ENCODE measurements at regions not wholly inside any gene's neighbourhood (a gene's known extent, or its start where the extent isn't known, plus 50 kb on each side); places are given as distances from the start of the nearest gene placed in this dataset.

DNA sequence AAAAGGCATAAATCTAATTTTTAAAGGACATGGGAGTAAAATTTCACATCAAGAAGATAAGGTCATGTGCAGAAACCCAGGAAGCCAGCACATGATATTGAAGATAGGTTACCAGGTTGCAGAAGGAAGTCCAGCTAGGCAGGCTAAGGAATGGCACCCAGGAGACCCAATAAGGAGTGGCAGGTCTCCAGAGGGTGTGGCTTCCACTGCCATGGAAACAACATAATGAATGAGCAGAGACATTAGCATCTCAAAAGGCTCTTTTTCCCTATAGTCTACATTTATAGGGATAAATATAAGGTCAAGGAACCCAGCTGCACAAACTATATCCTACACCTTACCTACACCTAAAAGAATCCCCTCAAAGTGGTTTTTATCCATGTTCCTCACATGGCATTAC lies 275.9 kb downstream of the RPS29 start:
- TF ChIP-seq, protein P1, sequence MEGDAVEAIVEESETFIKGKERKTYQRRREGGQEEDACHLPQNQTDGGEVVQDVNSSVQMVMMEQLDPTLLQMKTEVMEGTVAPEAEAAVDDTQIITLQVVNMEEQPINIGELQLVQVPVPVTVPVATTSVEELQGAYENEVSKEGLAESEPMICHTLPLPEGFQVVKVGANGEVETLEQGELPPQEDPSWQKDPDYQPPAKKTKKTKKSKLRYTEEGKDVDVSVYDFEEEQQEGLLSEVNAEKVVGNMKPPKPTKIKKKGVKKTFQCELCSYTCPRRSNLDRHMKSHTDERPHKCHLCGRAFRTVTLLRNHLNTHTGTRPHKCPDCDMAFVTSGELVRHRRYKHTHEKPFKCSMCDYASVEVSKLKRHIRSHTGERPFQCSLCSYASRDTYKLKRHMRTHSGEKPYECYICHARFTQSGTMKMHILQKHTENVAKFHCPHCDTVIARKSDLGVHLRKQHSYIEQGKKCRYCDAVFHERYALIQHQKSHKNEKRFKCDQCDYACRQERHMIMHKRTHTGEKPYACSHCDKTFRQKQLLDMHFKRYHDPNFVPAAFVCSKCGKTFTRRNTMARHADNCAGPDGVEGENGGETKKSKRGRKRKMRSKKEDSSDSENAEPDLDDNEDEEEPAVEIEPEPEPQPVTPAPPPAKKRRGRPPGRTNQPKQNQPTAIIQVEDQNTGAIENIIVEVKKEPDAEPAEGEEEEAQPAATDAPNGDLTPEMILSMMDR (IDR thresholded peaks at IDR 0.05; ENCODE audit: low read depth, low read length), result no peak
- ChIA-PET CTCF (no interaction called here), POLR2A (no interaction called here)
- Histone ChIP-seq H3K27ac (ENCODE audit: low read depth, low read length) (no peak overlapping the region), H3K9me3 (ENCODE audit: control insufficient read depth, insufficient read depth, low read length) (no peaks in the 10 kb centered on the region), H3K27me3 (ENCODE audit: control insufficient read depth, insufficient read depth, low read length) (no peaks in the 10 kb centered on the region), H3K4me3 (ENCODE audit: low read depth, low read length) (no peak overlapping the region)
- DNase-seq (ENCODE audit: low read depth, low spot score), result no peak

DNA sequence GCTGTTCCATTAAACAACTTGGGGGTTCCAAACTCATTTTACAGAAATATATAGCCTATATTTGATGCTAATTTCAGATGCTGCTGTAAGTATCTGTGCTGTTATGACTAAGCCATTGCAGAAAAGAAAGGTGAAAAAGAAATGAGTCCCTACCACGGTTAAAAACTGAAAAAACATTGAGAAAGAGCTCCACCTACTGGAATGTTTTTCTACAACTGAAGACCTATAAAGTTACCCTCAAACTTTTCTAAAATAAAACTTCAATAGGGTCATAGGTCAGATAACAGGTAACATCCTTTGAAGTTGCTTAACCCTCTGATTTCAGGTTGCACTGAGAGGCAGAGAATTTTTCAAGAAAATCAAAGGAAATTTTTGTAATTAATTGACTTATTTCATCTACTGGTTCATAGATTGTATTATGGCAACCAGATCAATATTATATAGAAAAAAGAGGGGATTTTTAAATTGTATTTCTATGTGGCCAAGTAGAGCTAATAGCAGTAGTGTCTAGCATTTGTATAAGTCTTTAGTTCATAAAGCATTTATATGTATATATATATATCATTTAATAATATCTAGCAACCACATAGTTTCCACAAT lies 279.9 kb downstream of the RPS29 start:
- no peaks in the 10 kb centered on the region for H3K27me3 ChIP-seq (ENCODE audit: control insufficient read depth, insufficient read depth, low read length)
- no peaks in the 10 kb centered on the region; the same call in 1 of the 2 replicates for H3K9me3 ChIP-seq (ENCODE audit: control insufficient read depth, insufficient read depth, low read length)
- CTCF ChIA-PET, result interaction anchor here (0.5 to 1.3 kb wide), 7 partner anchors 10 to 1390 kb away, joined by 3 to 5 read pairs (median 3); no protein-coding TSS in a partner anchor
- H3K4me3 ChIP-seq (ENCODE audit: low read depth, low read length), result no peak overlapping the region
- H3K27ac ChIP-seq (ENCODE audit: low read depth, low read length), result no peak overlapping the region
- POLR2A ChIA-PET, result no interaction called here
- TF ChIP-seq, protein P1 (IDR thresholded peaks at IDR 0.05; ENCODE audit: low read depth, low read length), result peak; percentile 41; the same call in 1 of the 2 replicates
- no peak for DNase-seq (ENCODE audit: low read depth, low spot score)

DNA sequence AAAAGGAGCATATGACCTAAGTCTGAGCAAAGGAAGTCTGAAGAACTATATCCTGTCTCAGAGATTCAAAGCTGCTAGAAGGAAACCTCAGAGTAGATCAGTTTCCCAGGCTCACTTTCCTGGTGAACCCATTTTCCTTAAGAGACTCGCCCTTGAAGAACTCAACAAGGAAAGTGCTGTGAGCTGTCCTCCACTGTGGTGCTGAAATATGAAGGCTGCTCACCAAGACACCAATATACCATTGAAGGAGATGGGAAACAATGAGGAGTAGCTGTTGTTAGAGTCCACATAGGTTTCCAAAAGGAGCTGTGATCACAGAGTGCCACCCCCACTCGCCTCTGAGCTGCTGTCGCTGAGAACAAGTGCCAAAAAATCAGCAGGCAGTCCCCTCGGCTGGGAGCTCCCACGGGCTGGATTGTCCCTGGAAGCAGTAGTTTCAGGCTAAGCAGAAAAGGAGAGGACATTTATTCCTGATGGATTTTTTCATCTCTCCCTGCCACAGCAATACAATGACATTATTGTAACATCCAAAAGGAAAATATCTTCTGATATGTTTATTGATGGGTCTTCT lies 282.1 kb downstream of the RPS29 start:
- Histone ChIP-seq H3K9me3 (ENCODE audit: control insufficient read depth, insufficient read depth, low read length) (no peaks in the 10 kb centered on the region; the same call in 1 of the 2 replicates), H3K27me3 (ENCODE audit: control insufficient read depth, insufficient read depth, low read length) (no peaks in the 10 kb centered on the region), H3K4me3 (ENCODE audit: low read depth, low read length) (no peak overlapping the region), H3K27ac (ENCODE audit: low read depth, low read length) (no peak overlapping the region)
- TF ChIP-seq, protein P1 (IDR thresholded peaks at IDR 0.05; ENCODE audit: low read depth, low read length), result no peak
- ChIA-PET POLR2A (no interaction called here), CTCF (interaction anchor here (0.6 kb wide), 1 partner anchor 131 kb away, joined by 5 read pairs; no protein-coding TSS in a partner anchor)
- DNase-seq (ENCODE audit: low read depth, low spot score), result no peak

DNA sequence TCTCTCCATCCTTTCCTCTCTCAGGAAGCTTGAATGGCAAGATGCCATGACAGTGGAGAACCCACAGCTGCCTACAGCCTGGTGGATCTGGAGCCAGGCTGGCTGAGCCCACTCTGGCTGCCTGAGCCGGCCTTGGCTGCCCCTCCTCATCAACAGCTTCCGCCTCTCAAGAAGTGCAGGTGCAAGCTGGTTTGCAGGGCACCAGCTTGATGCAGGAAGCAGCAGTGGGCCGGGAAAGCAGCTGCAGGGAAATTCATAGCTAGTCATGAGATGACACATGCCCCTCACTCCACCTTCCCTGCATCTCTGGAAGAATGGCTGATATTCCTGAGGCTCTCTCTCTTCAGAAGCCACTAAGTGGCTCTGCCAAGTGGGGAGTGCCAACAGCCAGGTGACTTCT lies 289.1 kb downstream of the RPS29 start:
- POLR2A ChIA-PET, result no interaction called here
- H3K27me3 ChIP-seq (ENCODE audit: control insufficient read depth, insufficient read depth, low read length), result no peaks in the 10 kb centered on the region
- TF ChIP-seq, protein P1 (IDR thresholded peaks at IDR 0.05; ENCODE audit: low read depth, low read length), result no peak
- H3K4me3 ChIP-seq (ENCODE audit: low read depth, low read length), result no peak overlapping the region
- H3K9me3 ChIP-seq (ENCODE audit: control insufficient read depth, insufficient read depth, low read length), result peaks cover 4% of the 10 kb centered on the region; the same call in 1 of the 2 replicates
- no peak for DNase-seq (ENCODE audit: low read depth, low spot score)
- CTCF ChIA-PET, result no interaction called here
- H3K27ac ChIP-seq (ENCODE audit: low read depth, low read length), result no peak overlapping the region

DNA sequence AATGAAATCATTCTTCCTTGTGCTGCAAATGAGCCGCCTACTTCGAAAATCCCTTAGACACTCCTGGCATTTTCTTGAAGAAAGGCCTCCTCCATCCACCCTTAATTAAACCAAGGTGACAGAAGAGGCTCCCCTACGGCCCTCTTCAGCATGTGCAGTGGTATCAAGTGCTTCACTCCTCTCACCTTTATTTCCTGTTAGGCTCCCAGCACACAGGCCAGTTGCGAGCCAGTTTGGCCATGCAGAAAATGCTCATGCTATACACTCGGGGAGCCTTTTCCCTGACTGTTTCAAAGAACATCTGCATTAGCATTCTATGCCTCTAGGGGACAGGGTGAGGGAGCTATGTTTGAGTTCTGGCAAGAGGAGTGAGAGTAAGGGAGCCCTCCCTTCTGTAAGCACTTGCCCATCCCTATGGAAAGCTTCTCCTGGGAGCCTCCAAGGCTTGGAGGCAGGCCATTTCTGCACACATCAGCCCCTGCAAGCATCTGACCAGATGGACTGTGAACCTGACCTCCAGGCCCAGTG lies 291.5 kb downstream of the RPS29 start:
- H3K9me3 ChIP-seq (ENCODE audit: control insufficient read depth, insufficient read depth, low read length), result peaks cover 4% of the 10 kb centered on the region; the same call in 1 of the 2 replicates
- no peak overlapping the region for H3K27ac ChIP-seq (ENCODE audit: low read depth, low read length)
- ChIA-PET POLR2A (no interaction called here), CTCF (interaction anchor here (1.4 kb wide), 1 partner anchor 12 kb away, joined by 5 read pairs; no protein-coding TSS in a partner anchor)
- TF ChIP-seq, protein P1 (IDR thresholded peaks at IDR 0.05; ENCODE audit: low read depth, low read length), result no peak
- DNase-seq (ENCODE audit: low read depth, low spot score), result no peak
- no peaks in the 10 kb centered on the region for H3K27me3 ChIP-seq (ENCODE audit: control insufficient read depth, insufficient read depth, low read length)
- no peak overlapping the region for H3K4me3 ChIP-seq (ENCODE audit: low read depth, low read length)

All from AG04450 (cell line).